ENCODE measurements at regions not wholly inside any gene's neighbourhood (a gene's known extent, or its start where the extent isn't known, plus 50 kb on each side); places are given as distances from the start of the nearest gene placed in this dataset.
A peak's percentile ranks its signal among the peaks of the same experiment; 100 is the strongest.

GRCh38 chr3:178275311-178275710 lies 260.9 kb upstream of the KCNMB2 start:
- DNase-seq (ENCODE audit: low read depth in 2 of 2), result peak in 1 of 2 donors; percentile 23

GRCh38 chr3:178275793-178276192 lies 260.4 kb upstream of the KCNMB2 start:
- DNase-seq (ENCODE audit: low read depth in 2 of 2), result no peak

GRCh38 chr3:178277605-178278004 lies 258.6 kb upstream of the KCNMB2 start:
- DNase-seq (ENCODE audit: low read depth in 2 of 2), result no peak

GRCh38 chr3:178283561-178283960 lies 252.7 kb upstream of the KCNMB2 start:
- no peak for DNase-seq (ENCODE audit: low read depth in 2 of 2)

GRCh38 chr3:178284181-178284580 lies 252.1 kb upstream of the KCNMB2 start:
- DNase-seq (ENCODE audit: low read depth in 2 of 2), result no peak

- DNase-seq (ENCODE audit: low read depth in 2 of 2), result no peak
These were observed 248.2 kb upstream of the KCNMB2 start for GRCh38 chr3:178288074-178288473.

GRCh38 chr3:178289544-178290160 lies 246.6 kb upstream of the KCNMB2 start:
- DNase-seq (ENCODE audit: low read depth in 2 of 2), result peak in 1 of 2 donors; percentile 74

- no peak for DNase-seq (ENCODE audit: low read depth in 2 of 2)
These were observed 244.5 kb upstream of the KCNMB2 start for GRCh38 chr3:178291574-178292370.

- DNase-seq (ENCODE audit: low read depth in 2 of 2), result no peak
These were observed 240.8 kb upstream of the KCNMB2 start for GRCh38 chr3:178295292-178295912.

GRCh38 chr3:178297199-178297598 lies 239.0 kb upstream of the KCNMB2 start:
- no peak for DNase-seq (ENCODE audit: low read depth in 2 of 2)

GRCh38 chr3:178297740-178298139 lies 238.5 kb upstream of the KCNMB2 start:
- DNase-seq (ENCODE audit: low read depth in 2 of 2), result no peak

GRCh38 chr3:178300441-178300959 lies 235.7 kb upstream of the KCNMB2 start:
- no peak for DNase-seq (ENCODE audit: low read depth in 2 of 2)

GRCh38 chr3:178302966-178303930 lies 233.0 kb upstream of the KCNMB2 start:
- DNase-seq (ENCODE audit: low read depth in 2 of 2), result peak; percentile 39 to 67

- peak in 1 of 2 donors; percentile 28 for DNase-seq (ENCODE audit: low read depth in 2 of 2)
These were observed 231.3 kb upstream of the KCNMB2 start for GRCh38 chr3:178304758-178305467.

- DNase-seq (ENCODE audit: low read depth in 2 of 2), result no peak
These were observed 229.7 kb upstream of the KCNMB2 start for GRCh38 chr3:178306432-178307115.

- no peak for DNase-seq (ENCODE audit: low read depth in 2 of 2)
These were observed 227.5 kb upstream of the KCNMB2 start for GRCh38 chr3:178308771-178309170.

GRCh38 chr3:178310949-178311348 lies 225.3 kb upstream of the KCNMB2 start:
- no peak for DNase-seq (ENCODE audit: low read depth in 2 of 2)

GRCh38 chr3:178313716-178314115 lies 222.5 kb upstream of the KCNMB2 start:
- no peak for DNase-seq (ENCODE audit: low read depth in 2 of 2)

GRCh38 chr3:178318340-178318739 lies 217.9 kb upstream of the KCNMB2 start:
- no peak for DNase-seq (ENCODE audit: low read depth in 2 of 2)

Data from lung microvascular endothelial cell (primary cell).